ENCODE measurements at regions not wholly inside any gene's neighbourhood (a gene's known extent, or its start where the extent isn't known, plus 50 kb on each side); places are given as distances from the start of the nearest gene placed in this dataset.

- H3K79me2 ChIP-seq (ENCODE audit: control insufficient read depth, low read length) = no peaks in the 10 kb centered on the region
- no peaks in the 10 kb centered on the region for H3K9me2 ChIP-seq (replicated peaks; ENCODE audit: control insufficient read depth, low read length)
- H3K4me1 ChIP-seq (ENCODE audit: control insufficient read depth, low read length) = peaks cover 25% of the 10 kb centered on the region
- no peak overlapping the region for H3K27ac ChIP-seq (ENCODE audit: low read depth, low read length)
- H3K36me3 ChIP-seq (ENCODE audit: control insufficient read depth, low read length) = no peaks in the 10 kb centered on the region
- no peaks in the 10 kb centered on the region for H3K27me3 ChIP-seq (ENCODE audit: control insufficient read depth, low read length)
- H3F3A ChIP-seq (ENCODE audit: control insufficient read depth, insufficient read depth) = no peaks in the 10 kb centered on the region
- peak overlapping the region; percentile 53; the same call in 1 of the 2 replicates for H3K4me2 ChIP-seq (ENCODE audit: low read length)
- TF ChIP-seq EZH2phosphoT487 (IDR thresholded peaks at IDR 0.05; ENCODE audit: borderline replicate concordance, low read length) (no peak), CTCF (IDR thresholded peaks at IDR 0.05; ENCODE audit: low read depth, low read length, poor library complexity, severe bottlenecking) (no peak)
- H3K4me3 ChIP-seq (ENCODE audit: low read length) = no peak overlapping the region
- no peaks in the 10 kb centered on the region for H4K20me1 ChIP-seq (ENCODE audit: control insufficient read depth, insufficient read depth, low read depth, low read length)
- no peaks in the 10 kb centered on the region for H3K9me3 ChIP-seq (ENCODE audit: control insufficient read depth, insufficient read depth, low read length)
Measured at GRCh38 chr2:128503399-128504245, 185.0 kb upstream of the HS6ST1 start.

- H3K4me2 ChIP-seq (ENCODE audit: low read length) = peak overlapping the region; percentile 53
- H3K27ac ChIP-seq (ENCODE audit: low read depth, low read length) = peak overlapping the region; percentile 24; the same call in 1 of the 2 replicates
- H3F3A ChIP-seq (ENCODE audit: control insufficient read depth, insufficient read depth) = no peaks in the 10 kb centered on the region
Measured at GRCh38 chr2:128504246-128505149, 185.8 kb upstream of the HS6ST1 start.

GRCh38 chr2:128505150-128505490 is 186.5 kb upstream of the HS6ST1 start:
- Histone ChIP-seq H3K4me1 (ENCODE audit: control insufficient read depth, low read length) (peaks cover 25% of the 10 kb centered on the region), H3K4me3 (ENCODE audit: low read length) (no peak overlapping the region), H3K9me3 (ENCODE audit: control insufficient read depth, insufficient read depth, low read length) (no peaks in the 10 kb centered on the region), H3K36me3 (ENCODE audit: control insufficient read depth, low read length) (no peaks in the 10 kb centered on the region), H3F3A (ENCODE audit: control insufficient read depth, insufficient read depth) (no peaks in the 10 kb centered on the region), H4K20me1 (ENCODE audit: control insufficient read depth, insufficient read depth, low read depth, low read length) (no peaks in the 10 kb centered on the region), H3K79me2 (ENCODE audit: control insufficient read depth, low read length) (no peaks in the 10 kb centered on the region), H3K27ac (ENCODE audit: low read depth, low read length) (no peak overlapping the region), H3K27me3 (ENCODE audit: control insufficient read depth, low read length) (no peaks in the 10 kb centered on the region), H3K4me2 (ENCODE audit: low read length) (peak overlapping the region; percentile 11; the same call in 1 of the 2 replicates), H3K9me2 (replicated peaks; ENCODE audit: control insufficient read depth, low read length) (no peaks in the 10 kb centered on the region)
- no peak for TF ChIP-seq EZH2phosphoT487 (IDR thresholded peaks at IDR 0.05; ENCODE audit: borderline replicate concordance, low read length)
- TF ChIP-seq CTCF (IDR thresholded peaks at IDR 0.05; ENCODE audit: low read depth, low read length, poor library complexity, severe bottlenecking) = no peak

More at GRCh38 chr2:128504246-128505149, 185.8 kb upstream of the HS6ST1 start:
- Histone ChIP-seq H3K9me2 (replicated peaks; ENCODE audit: control insufficient read depth, low read length) (no peaks in the 10 kb centered on the region), H3K9me3 (ENCODE audit: control insufficient read depth, insufficient read depth, low read length) (no peaks in the 10 kb centered on the region), H4K20me1 (ENCODE audit: control insufficient read depth, insufficient read depth, low read depth, low read length) (no peaks in the 10 kb centered on the region), H3K27me3 (ENCODE audit: control insufficient read depth, low read length) (no peaks in the 10 kb centered on the region), H3K79me2 (ENCODE audit: control insufficient read depth, low read length) (no peaks in the 10 kb centered on the region), H3K4me1 (ENCODE audit: control insufficient read depth, low read length) (peaks cover 25% of the 10 kb centered on the region), H3K36me3 (ENCODE audit: control insufficient read depth, low read length) (no peaks in the 10 kb centered on the region), H3K4me3 (ENCODE audit: low read length) (peak overlapping the region; percentile 20)
- no peak for TF ChIP-seq EZH2phosphoT487 (IDR thresholded peaks at IDR 0.05; ENCODE audit: borderline replicate concordance, low read length)
- no peak for TF ChIP-seq CTCF (IDR thresholded peaks at IDR 0.05; ENCODE audit: low read depth, low read length, poor library complexity, severe bottlenecking)

Data from DOHH2 (cell line).